GM23338 (cell line): ENCODE measurements at regions not wholly inside any gene's neighbourhood (a gene's known extent, or its start where the extent isn't known, plus 50 kb on each side); places are given as distances from the start of the nearest gene placed in this dataset.

ENCODE experiments used
- ATAC-seq: fragments of 200-7000 bp; cut with Tn5 transposase; 3 replicates; pipeline ENCODE4 v1.9.1; 2020
- DNase-seq: peaks from one replicate; pipeline ENCODE4 v3.0.0-alpha.2; 2015; ENCODE audit warnings: low spot score
- H2AFZ ChIP-seq: fragments of 200-600 bp; sonication (generic); 2 replicates; pipeline ENCODE4 v1.8.0; 2016; ENCODE audit warnings: antibody characterized with exemption, mild to moderate bottlenecking, moderate library complexity
- H3F3A ChIP-seq: fragments of 200-600 bp; sonication (generic); replicated peaks from 2 replicates; pipeline ENCODE4 v1.8.0; 2017; ENCODE audit warnings: antibody characterized with exemption, mixed run types, low read depth
- H3K27ac ChIP-seq: fragments of 200-600 bp; sonication (generic); 2 replicates; pipeline ENCODE4 v1.6.1; 2016; ENCODE audit warnings: low read depth
- H3K27me3 ChIP-seq: fragments of 200-600 bp; sonication (generic); 2 replicates; pipeline ENCODE4 v1.8.0; 2016; ENCODE audit warnings: mild to moderate bottlenecking, mixed run types, moderate library complexity; ENCODE audit not compliant: insufficient read depth
- H3K36me3 ChIP-seq: fragments of 200-600 bp; sonication (generic); 2 replicates; pipeline ENCODE4 v1.8.0; 2016; ENCODE audit warnings: mild to moderate bottlenecking; ENCODE audit not compliant: insufficient read depth
- H3K4me1 ChIP-seq: fragments of 200-600 bp; sonication (generic); 2 replicates; pipeline ENCODE4 v1.8.0; 2016; ENCODE audit warnings: mild to moderate bottlenecking, moderate library complexity; ENCODE audit not compliant: insufficient read depth
- H3K4me2 ChIP-seq: fragments of 200-600 bp; sonication (generic); 2 replicates; pipeline ENCODE4 v1.7.1; 2017; ENCODE audit warnings: mixed run types
- H3K4me3 ChIP-seq: fragments of 200-600 bp; sonication (generic); 2 replicates; pipeline ENCODE4 v1.6.1; 2016; ENCODE audit warnings: mixed run types
- H3K79me2 ChIP-seq: fragments of 200-600 bp; sonication (generic); replicated peaks from 2 replicates; pipeline ENCODE4 v1.8.0; 2017; ENCODE audit warnings: mild to moderate bottlenecking; ENCODE audit not compliant: insufficient read depth
- H3K9me2 ChIP-seq: fragments of 200-600 bp; sonication (generic); 2 replicates; pipeline ENCODE4 v1.8.0; 2017; ENCODE audit not compliant: insufficient read depth
- H4K20me1 ChIP-seq: fragments of 200-600 bp; sonication (generic); replicated peaks from 2 replicates; pipeline ENCODE4 v1.8.0; 2017; ENCODE audit warnings: mild to moderate bottlenecking; ENCODE audit not compliant: insufficient read depth
- H3K27ac Mint-ChIP-seq: 2 replicates; pipeline ENCODE4 v1.8.0; 2020; ENCODE audit warnings: inconsistent platforms, mild to moderate bottlenecking, moderate library complexity, mixed read lengths
- H3K27me3 Mint-ChIP-seq: 3 replicates; pipeline ENCODE4 v1.8.0; 2022; ENCODE audit warnings: low read depth, mild to moderate bottlenecking, moderate library complexity, mixed read lengths, inconsistent platforms; ENCODE audit not compliant: insufficient read depth, poor library complexity
- H3K36me3 Mint-ChIP-seq: 3 replicates; pipeline ENCODE4 v1.8.0; 2021; ENCODE audit warnings: low read depth, mild to moderate bottlenecking, inconsistent platforms, moderate library complexity, mixed read lengths
- H3K4me1 Mint-ChIP-seq: 3 replicates; pipeline ENCODE4 v1.8.0; 2020; ENCODE audit warnings: mild to moderate bottlenecking, inconsistent platforms, mixed read lengths
- H3K4me3 Mint-ChIP-seq: 3 replicates; pipeline ENCODE4 v1.8.0; 2021; ENCODE audit warnings: moderate library complexity, mild to moderate bottlenecking, inconsistent platforms, mixed read lengths
- H3K9me3 Mint-ChIP-seq: 3 replicates; pipeline ENCODE4 v1.8.0; 2020; ENCODE audit warnings: moderate library complexity, mild to moderate bottlenecking, inconsistent platforms, mixed read lengths
- CREB1 ChIP-seq: fragments of 250-450 bp; sonication (Bioruptor Pico); IDR thresholded peaks from 2 replicates; pipeline ENCODE4 v1.5.0; 2020; ENCODE audit warnings: low read depth, mild to moderate bottlenecking, moderate library complexity
- EZH2 ChIP-seq: fragments of 200-600 bp; sonication (generic); IDR thresholded peaks from one replicate; pipeline ENCODE4 v1.8.0; 2017; ENCODE audit warnings: antibody characterized with exemption, mild to moderate bottlenecking, low read depth; ENCODE audit not compliant: unreplicated experiment
- JUNB ChIP-seq: IDR thresholded peaks from one replicate; pipeline ENCODE4 v1.6.1; 2016; ENCODE audit warnings: antibody characterized with exemption; ENCODE audit not compliant: unreplicated experiment
- ZNF114 ChIP-seq: fragments of 250-450 bp; sonication (Bioruptor Pico); IDR thresholded peaks from 2 replicates; pipeline ENCODE4 v1.5.0; 2020; ENCODE audit warnings: mild to moderate bottlenecking, moderate library complexity
- ZNF331 ChIP-seq: fragments of 250-450 bp; sonication (Bioruptor Pico); IDR thresholded peaks from 2 replicates; pipeline ENCODE4 v1.5.0; 2020; ENCODE audit warnings: low read depth, mild to moderate bottlenecking, moderate library complexity
- ZNF462 ChIP-seq: fragments of 250-450 bp; sonication (Bioruptor Pico); IDR thresholded peaks from 2 replicates; pipeline ENCODE4 v1.5.0; 2020; ENCODE audit warnings: mild to moderate bottlenecking, moderate library complexity

- TF ChIP-seq ZNF462 (CRISPR knock-in tag) (no peak), CREB1 (CRISPR knock-in tag) (no peak), ZNF114 (no peak)
These were observed 539.2 kb downstream of the SLC4A3 start (continued) for GRCh38 chr2:220166616-220167015.

GRCh38 chr2:220167956-220168355, 540.5 kb downstream of the SLC4A3 start:
- Histone ChIP-seq H3K36me3 (no peaks in the 10 kb centered on the region), H3K4me1 (no peaks in the 10 kb centered on the region), H3K4me2 (no peak overlapping the region), H3F3A (no peaks in the 10 kb centered on the region), H2AFZ (no peak overlapping the region), H3K4me3 (no peak overlapping the region), H3K79me2 (no peaks in the 10 kb centered on the region), H3K27ac (no peak overlapping the region), H3K27me3 (no peaks in the 10 kb centered on the region), H4K20me1 (no peaks in the 10 kb centered on the region), H3K9me2 (peaks cover 5% of the 10 kb centered on the region; the same call in 1 of the 2 replicates)
- Mint-ChIP-seq H3K4me1 (peaks cover 5% of the 10 kb centered on the region; the same call in 2 of the 3 replicates), H3K27me3 (no peaks in the 10 kb centered on the region), H3K36me3 (no peaks in the 10 kb centered on the region), H3K4me3 (no peak overlapping the region), H3K9me3 (no peaks in the 10 kb centered on the region), H3K27ac (no peak overlapping the region)
- no peak for TF ChIP-seq ZNF114
- TF ChIP-seq JUNB, result no peak
- no peak for TF ChIP-seq EZH2
- no peak for TF ChIP-seq ZNF331
- no peak for ATAC-seq
- no peak for DNase-seq
